ENCODE measurements at regions not wholly inside any gene's neighbourhood (a gene's known extent, or its start where the extent isn't known, plus 50 kb on each side); places are given as distances from the start of the nearest gene placed in this dataset.
"Not testable (repeated sequence)": the region's sequence is repeated elsewhere in the genome, so short reads cannot be mapped to it uniquely, and the experiment has no call there.

GRCh38 chr14:49057838-49058510, 528.2 kb downstream of the RPS29 start:
- no peak overlapping the region for H3K27ac Mint-ChIP-seq
- no peaks in the 10 kb centered on the region for H3K36me3 Mint-ChIP-seq
- ATAC-seq: no peak

GRCh38 chr14:49056021-49056420, 530.2 kb downstream of the RPS29 start:
- Mint-ChIP-seq H3K9me3 (no peaks in the 10 kb centered on the region), H3K4me1 (ENCODE audit: low read depth in 2 of 2) (no peaks in the 10 kb centered on the region), H3K36me3 (no peaks in the 10 kb centered on the region), H3K4me3 (no peak overlapping the region), H3K27me3 (no peaks in the 10 kb centered on the region), H3K27ac (no peak overlapping the region)
- ATAC-seq (no peak), DNase-seq (ENCODE audit: low spot score) (no peak)

More at GRCh38 chr14:49057838-49058510, 528.2 kb downstream of the RPS29 start:
- H3K27me3 Mint-ChIP-seq: no peaks in the 10 kb centered on the region
- H3K4me1 Mint-ChIP-seq (ENCODE audit: low read depth in 2 of 2): no peaks in the 10 kb centered on the region
- no peak overlapping the region for H3K4me3 Mint-ChIP-seq
- no peak for DNase-seq (ENCODE audit: low spot score)
- peaks cover 2% of the 10 kb centered on the region for H3K9me3 Mint-ChIP-seq

DNA sequence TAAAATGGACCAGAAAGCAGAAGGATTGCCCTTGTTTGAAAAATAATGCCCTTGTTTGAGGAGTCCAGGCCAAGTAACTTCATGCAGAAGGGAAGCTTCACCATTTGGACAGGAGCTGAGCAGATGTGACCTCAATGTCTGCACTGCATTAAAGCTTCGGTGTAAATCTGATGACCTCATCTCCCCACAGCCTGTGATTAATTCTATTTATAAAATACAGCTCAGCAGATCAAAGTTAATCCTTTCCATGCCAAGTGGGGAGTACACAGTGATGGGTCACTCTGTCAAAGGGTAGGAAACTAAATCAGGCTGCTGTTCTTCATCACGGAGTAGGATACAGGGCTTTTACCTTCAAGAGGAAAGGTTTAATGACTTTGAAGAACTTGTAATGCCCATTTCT, 533.7 kb downstream of the RPS29 start:
- H3K4me1 Mint-ChIP-seq (ENCODE audit: low read depth in 2 of 2): no peaks in the 10 kb centered on the region
- ATAC-seq (no peak), DNase-seq (ENCODE audit: low spot score) (no peak)
- no peak overlapping the region for H3K27ac Mint-ChIP-seq
- no peaks in the 10 kb centered on the region for H3K27me3 Mint-ChIP-seq
- no peak overlapping the region for H3K4me3 Mint-ChIP-seq
- no peaks in the 10 kb centered on the region for H3K36me3 Mint-ChIP-seq
- peaks cover 4% of the 10 kb centered on the region for H3K9me3 Mint-ChIP-seq

GRCh38 chr14:49051328-49052060, 534.7 kb downstream of the RPS29 start:
- H3K4me1 Mint-ChIP-seq (ENCODE audit: low read depth in 2 of 2): no peaks in the 10 kb centered on the region
- no peaks in the 10 kb centered on the region for H3K27me3 Mint-ChIP-seq
- no peak overlapping the region for H3K27ac Mint-ChIP-seq
- no peaks in the 10 kb centered on the region for H3K36me3 Mint-ChIP-seq
- DNase-seq (ENCODE audit: low spot score) (no peak), ATAC-seq (no peak)
- H3K4me3 Mint-ChIP-seq: no peak overlapping the region
- H3K9me3 Mint-ChIP-seq: peaks cover 7% of the 10 kb centered on the region

- ATAC-seq (no peak), DNase-seq (ENCODE audit: low spot score) (no peak)
- no peaks in the 10 kb centered on the region for H3K36me3 Mint-ChIP-seq
- no peak overlapping the region for H3K4me3 Mint-ChIP-seq
- no peaks in the 10 kb centered on the region for H3K27me3 Mint-ChIP-seq
- H3K4me1 Mint-ChIP-seq (ENCODE audit: low read depth in 2 of 2): no peaks in the 10 kb centered on the region
- H3K27ac Mint-ChIP-seq: no peak overlapping the region
- H3K9me3 Mint-ChIP-seq: peaks cover 7% of the 10 kb centered on the region
Observed at GRCh38 chr14:49050822-49051221, 535.4 kb downstream of the RPS29 start.

DNA sequence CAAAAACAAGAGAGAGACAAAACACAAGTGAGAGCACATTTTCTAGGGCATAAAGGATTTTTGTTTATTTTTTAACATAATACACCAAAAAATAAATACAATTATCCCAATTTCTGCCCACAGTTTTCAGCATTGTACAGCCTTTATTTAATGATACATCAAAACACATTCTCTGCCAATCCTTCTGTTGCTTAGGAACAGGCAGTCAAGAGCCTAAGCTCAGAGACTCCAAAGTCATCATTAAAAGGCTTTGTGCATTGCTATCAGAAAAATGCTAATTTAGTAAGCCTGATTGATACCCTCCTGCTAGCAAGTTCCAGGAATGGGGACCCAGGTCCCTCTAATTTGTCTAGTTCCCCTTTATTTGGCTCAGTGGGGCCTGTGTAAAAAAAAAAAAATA, 536.5 kb downstream of the RPS29 start:
- Mint-ChIP-seq H3K27ac (no peak overlapping the region), H3K9me3 (peaks cover 7% of the 10 kb centered on the region), H3K27me3 (no peaks in the 10 kb centered on the region), H3K4me3 (no peak overlapping the region), H3K4me1 (ENCODE audit: low read depth in 2 of 2) (no peaks in the 10 kb centered on the region), H3K36me3 (no peaks in the 10 kb centered on the region)
- ATAC-seq (no peak), DNase-seq (ENCODE audit: low spot score) (no peak)

DNA sequence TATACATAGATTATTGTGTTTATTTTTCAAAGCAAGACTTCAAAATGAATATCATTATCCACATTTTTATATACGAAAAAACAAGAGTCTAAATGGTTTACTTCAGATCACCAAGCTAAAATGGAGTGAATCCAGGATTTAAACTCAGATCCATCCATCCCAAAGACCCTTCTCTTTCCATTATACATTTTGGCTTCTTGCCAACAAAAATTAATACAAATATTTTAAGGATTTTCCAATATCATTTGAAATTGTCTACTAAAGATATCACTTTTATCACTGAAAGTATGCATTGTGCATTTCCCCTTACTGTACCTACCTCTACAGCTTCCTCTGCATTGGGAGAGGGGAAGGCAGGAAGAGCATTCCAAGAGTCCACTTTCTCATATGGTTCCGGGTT, 541.2 kb downstream of the RPS29 start:
- H3K9me3 Mint-ChIP-seq: peaks cover 3% of the 10 kb centered on the region
- H3K27ac Mint-ChIP-seq: no peak overlapping the region
- no peaks in the 10 kb centered on the region for H3K36me3 Mint-ChIP-seq
- DNase-seq (ENCODE audit: low spot score) (no peak), ATAC-seq (no peak)
- no peak overlapping the region for H3K4me3 Mint-ChIP-seq
- no peaks in the 10 kb centered on the region for H3K27me3 Mint-ChIP-seq
- no peaks in the 10 kb centered on the region for H3K4me1 Mint-ChIP-seq (ENCODE audit: low read depth in 2 of 2)

- DNase-seq (ENCODE audit: low spot score): no peak
- no peak overlapping the region for H3K27ac Mint-ChIP-seq
- no peaks in the 10 kb centered on the region for H3K4me1 Mint-ChIP-seq (ENCODE audit: low read depth in 2 of 2)
- H3K36me3 Mint-ChIP-seq: no peaks in the 10 kb centered on the region
- no peak for ATAC-seq
- H3K27me3 Mint-ChIP-seq: no peaks in the 10 kb centered on the region
- H3K9me3 Mint-ChIP-seq: peaks cover 4% of the 10 kb centered on the region
- no peak overlapping the region for H3K4me3 Mint-ChIP-seq
Observed at GRCh38 chr14:49036984-49037516, 549.1 kb downstream of the RPS29 start.

DNA sequence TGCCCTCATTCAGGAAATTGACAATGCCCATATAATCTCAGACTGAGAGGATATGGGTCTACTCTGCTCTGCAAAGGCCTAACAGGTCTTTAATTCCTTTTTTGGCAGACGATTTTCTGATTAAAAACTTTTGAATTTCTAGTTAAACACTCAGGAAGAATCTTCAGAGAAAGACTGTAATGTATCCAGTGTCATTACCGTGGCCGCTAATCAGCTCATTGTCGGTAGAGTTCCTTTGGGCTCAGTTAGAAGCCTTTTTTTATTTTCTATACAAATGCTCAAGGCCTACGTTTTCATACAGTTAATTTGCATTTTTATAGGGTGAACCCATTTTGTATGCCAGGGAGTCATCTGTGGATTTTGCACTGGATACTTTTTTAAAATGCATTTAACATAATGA, 549.9 kb downstream of the RPS29 start:
- H3K27me3 Mint-ChIP-seq: no peaks in the 10 kb centered on the region

DNA sequence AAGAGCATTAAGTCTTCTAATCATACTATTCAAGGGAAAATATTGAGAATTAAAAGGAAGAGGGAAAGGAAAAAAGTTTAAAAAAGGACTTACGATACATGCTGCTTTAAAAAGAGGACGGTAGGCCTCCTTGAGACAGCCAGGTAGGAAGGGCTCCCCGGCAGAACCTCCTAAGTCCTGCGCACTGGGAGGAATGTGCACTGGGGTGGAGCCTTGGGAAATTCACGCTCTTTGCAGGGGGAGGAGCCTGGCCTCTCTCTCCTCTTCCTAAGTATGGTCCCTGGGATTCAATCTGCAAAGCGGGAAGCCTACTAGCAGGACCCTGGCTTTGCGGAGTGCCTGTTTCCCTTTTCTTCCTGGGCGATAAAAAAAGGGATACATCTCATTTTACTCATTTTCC, 553.0 kb downstream of the RPS29 start:
- H3K9me3 Mint-ChIP-seq: peaks cover 5% of the 10 kb centered on the region
- no peak for ATAC-seq
- peaks cover under 1% of the 10 kb centered on the region for H3K36me3 Mint-ChIP-seq
- no peak overlapping the region for H3K27ac Mint-ChIP-seq
- H3K27me3 Mint-ChIP-seq: no peaks in the 10 kb centered on the region
- no peak overlapping the region for H3K4me3 Mint-ChIP-seq
- no peak for DNase-seq (ENCODE audit: low spot score)
- H3K4me1 Mint-ChIP-seq (ENCODE audit: low read depth in 2 of 2): no peaks in the 10 kb centered on the region

More for the DNA sequence above, 549.9 kb downstream of the RPS29 start:
- DNase-seq (ENCODE audit: low spot score) (no peak), ATAC-seq (no peak)
- Mint-ChIP-seq H3K4me3 (no peak overlapping the region), H3K36me3 (no peaks in the 10 kb centered on the region), H3K4me1 (ENCODE audit: low read depth in 2 of 2) (no peaks in the 10 kb centered on the region), H3K27ac (no peak overlapping the region), H3K9me3 (peaks cover 4% of the 10 kb centered on the region)

- not testable (repeated sequence) for H3K4me3 Mint-ChIP-seq; H3K27ac Mint-ChIP-seq; DNase-seq (ENCODE audit: low spot score); H3K9me3 Mint-ChIP-seq; H3K4me1 Mint-ChIP-seq (ENCODE audit: low read depth in 2 of 2); H3K27me3 Mint-ChIP-seq; ATAC-seq; H3K36me3 Mint-ChIP-seq
Observed at GRCh38 chr14:49031710-49032109, 554.5 kb downstream of the RPS29 start.

DNA sequence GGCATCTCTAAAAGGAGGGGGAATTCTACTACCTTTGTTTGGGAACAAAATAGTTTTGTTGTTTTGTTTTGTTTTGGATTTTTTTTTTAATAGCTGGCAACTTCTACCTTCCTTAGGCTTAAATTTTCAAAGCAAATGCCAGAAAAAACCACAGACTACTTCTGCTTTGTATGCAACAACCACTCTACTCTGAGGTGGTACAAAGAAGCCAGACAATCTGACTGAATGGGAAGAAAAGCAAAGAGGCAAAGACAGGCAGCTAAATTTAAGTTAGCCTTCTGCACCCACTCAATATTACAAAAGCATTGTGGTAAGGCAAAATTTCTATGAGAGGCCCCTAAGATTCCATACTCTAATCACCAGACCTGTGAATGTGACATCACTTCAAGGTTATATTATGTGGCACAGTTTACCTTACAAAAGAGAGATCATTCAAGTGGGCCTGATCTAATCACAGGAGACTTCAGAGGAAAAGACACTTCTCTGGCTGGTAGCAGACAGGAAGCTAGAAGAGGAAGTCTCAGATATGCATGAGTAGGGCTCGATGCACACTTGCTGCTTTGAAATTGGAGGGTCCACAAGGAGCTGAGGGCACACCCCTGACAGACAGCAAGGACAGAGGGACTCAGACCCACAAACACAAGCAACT, 566.6 kb downstream of the RPS29 start:
- no peak for DNase-seq (ENCODE audit: low spot score)
- Mint-ChIP-seq H3K36me3 (no peaks in the 10 kb centered on the region), H3K4me1 (ENCODE audit: low read depth in 2 of 2) (no peaks in the 10 kb centered on the region), H3K9me3 (peaks cover 4% of the 10 kb centered on the region), H3K27ac (no peak overlapping the region), H3K27me3 (no peaks in the 10 kb centered on the region), H3K4me3 (no peak overlapping the region)
- ATAC-seq: no peak

GRCh38 chr14:49017447-49017846, 568.7 kb downstream of the RPS29 start:
- Mint-ChIP-seq H3K27me3 (no peaks in the 10 kb centered on the region), H3K27ac (no peak overlapping the region), H3K4me3 (no peak overlapping the region), H3K4me1 (ENCODE audit: low read depth in 2 of 2) (no peaks in the 10 kb centered on the region), H3K36me3 (no peaks in the 10 kb centered on the region), H3K9me3 (no peaks in the 10 kb centered on the region)
- DNase-seq (ENCODE audit: low spot score): no peak
- no peak for ATAC-seq

- ATAC-seq (no peak), DNase-seq (ENCODE audit: low spot score) (no peak)
- Mint-ChIP-seq H3K4me3 (no peak overlapping the region), H3K27ac (no peak overlapping the region), H3K27me3 (no peaks in the 10 kb centered on the region), H3K4me1 (ENCODE audit: low read depth in 2 of 2) (no peaks in the 10 kb centered on the region), H3K36me3 (no peaks in the 10 kb centered on the region), H3K9me3 (no peaks in the 10 kb centered on the region)
Observed at GRCh38 chr14:49016381-49016780, 569.8 kb downstream of the RPS29 start.
